WTC11 (cell line): ENCODE measurements at regions not wholly inside any gene's neighbourhood (a gene's known extent, or its start where the extent isn't known, plus 50 kb on each side); places are given as distances from the start of the nearest gene placed in this dataset.
"Not testable (repeated sequence)": the region's sequence is repeated elsewhere in the genome, so short reads cannot be mapped to it uniquely, and the experiment has no call there.

Source experiments
- ATAC-seq: fragments of 200-7000 bp; cut with Tn5 transposase; 2 replicates; pipeline ENCODE4 v1.10.0; 2021; ENCODE audit warnings: mild to moderate bottlenecking, moderate library complexity
- CTCF ChIA-PET: fragments of 300-600 bp; sonication (Branson Sonifier 250); formaldehyde crosslinking; loops from one replicate; lab custom pipeline; 2021; ENCODE audit warnings: antibody characterized with exemption; lab: Charles Lee
- POLR2A ChIA-PET: fragments of 350-600 bp; sonication (Branson Sonifier 250); formaldehyde crosslinking; loops from one replicate; lab custom pipeline; 2021; ENCODE audit warnings: antibody characterized with exemption; lab: Charles Lee
- DNase-seq: peaks from one replicate; pipeline ENCODE4 v3.0.0; 2021; ENCODE audit warnings: low spot score
- H3K27ac Mint-ChIP-seq: 2 replicates; pipeline ENCODE4 v1.8.0; 2021; ENCODE audit warnings: mixed read lengths
- H3K27me3 Mint-ChIP-seq: 2 replicates; pipeline ENCODE4 v1.8.0; 2021; ENCODE audit warnings: low read depth, mild to moderate bottlenecking, moderate library complexity, mixed read lengths
- H3K36me3 Mint-ChIP-seq: 2 replicates; pipeline ENCODE4 v1.8.0; 2021; ENCODE audit warnings: mixed read lengths
- H3K4me1 Mint-ChIP-seq: 2 replicates; pipeline ENCODE4 v1.8.0; 2022; ENCODE audit warnings: mixed read lengths
- H3K4me3 Mint-ChIP-seq: 2 replicates; pipeline ENCODE4 v1.8.0; 2021; ENCODE audit warnings: mild to moderate bottlenecking, moderate library complexity, mixed read lengths
- H3K9me3 Mint-ChIP-seq: 2 replicates; pipeline ENCODE4 v1.8.0; 2021; ENCODE audit warnings: mixed read lengths
- CREM ChIP-seq: sonication (generic); formaldehyde crosslinking; IDR thresholded peaks from 2 replicates; pipeline ENCODE4 v1.8.1; 2022; ENCODE audit warnings: mild to moderate bottlenecking, missing genetic modification reagents, moderate library complexity
- CTCF ChIP-seq: fragments of 200-600 bp; IDR thresholded peaks from 2 replicates; pipeline ENCODE4 v1.8.0; 2022; ENCODE audit warnings: antibody characterized with exemption
- EMX1 ChIP-seq: fragments of 250-450 bp; sonication (Bioruptor Pico); IDR thresholded peaks from 2 replicates; pipeline ENCODE4 v1.8.0; 2021; ENCODE audit warnings: mild to moderate bottlenecking
- GABPB1 ChIP-seq: sonication (generic); formaldehyde crosslinking; IDR thresholded peaks from 2 replicates; pipeline ENCODE4 v1.8.1; 2023; ENCODE audit warnings: mild to moderate bottlenecking, missing genetic modification reagents
- GRHL2 ChIP-seq: fragments of 250-450 bp; sonication (Bioruptor Pico); IDR thresholded peaks from 2 replicates; pipeline ENCODE4 v1.8.0; 2022; ENCODE audit warnings: mild to moderate bottlenecking, moderate library complexity; ENCODE audit not compliant: insufficient replicate concordance, severe bottlenecking
- GTF2I ChIP-seq: fragments of 250-450 bp; sonication (Bioruptor Pico); conservative IDR thresholded peaks from 2 replicates; pipeline ENCODE4 v1.4.0; 2021; ENCODE audit warnings: mild to moderate bottlenecking
- HMGA2 ChIP-seq: fragments of 250-450 bp; sonication (Bioruptor Pico); IDR thresholded peaks from 2 replicates; pipeline ENCODE4 v1.4.0; 2021; ENCODE audit warnings: mild to moderate bottlenecking, moderate library complexity
- JAZF1 ChIP-seq: fragments of 250-450 bp; sonication (Bioruptor Pico); IDR thresholded peaks from 2 replicates; pipeline ENCODE4 v1.9.0; 2021; ENCODE audit warnings: moderate library complexity, mild to moderate bottlenecking, inconsistent platforms
- MAX ChIP-seq: sonication (generic); formaldehyde crosslinking; IDR thresholded peaks from 2 replicates; pipeline ENCODE4 v1.8.0; 2022; ENCODE audit warnings: mild to moderate bottlenecking, missing genetic modification reagents
- NR3C1 ChIP-seq: sonication (generic); formaldehyde crosslinking; conservative IDR thresholded peaks from 2 replicates; pipeline ENCODE4 v1.8.1; 2023; ENCODE audit warnings: low read depth, mild to moderate bottlenecking, missing genetic modification reagents
- RELA ChIP-seq: sonication (generic); formaldehyde crosslinking; IDR thresholded peaks from 2 replicates; pipeline ENCODE4 v1.8.1; 2022; ENCODE audit warnings: missing genetic modification reagents, mild to moderate bottlenecking, borderline replicate concordance
- SOX15 ChIP-seq: fragments of 250-450 bp; sonication (Bioruptor Pico); IDR thresholded peaks from 2 replicates; pipeline ENCODE4 v1.9.0; 2021; ENCODE audit warnings: mild to moderate bottlenecking
- TP53 ChIP-seq: sonication (generic); formaldehyde crosslinking; IDR thresholded peaks from 2 replicates; pipeline ENCODE4 v1.8.1; 2023; ENCODE audit warnings: mild to moderate bottlenecking, missing genetic modification reagents
- ZBTB43 ChIP-seq: sonication (generic); formaldehyde crosslinking; IDR thresholded peaks from 2 replicates; pipeline ENCODE4 v1.8.1; 2023; ENCODE audit warnings: mild to moderate bottlenecking, missing genetic modification reagents
- ZMAT4 ChIP-seq: fragments of 250-450 bp; sonication (Bioruptor Pico); IDR thresholded peaks from 2 replicates; pipeline ENCODE4 v1.9.0; 2021; ENCODE audit warnings: mild to moderate bottlenecking
- ZNF423 ChIP-seq: fragments of 250-450 bp; sonication (Bioruptor Pico); IDR thresholded peaks from 2 replicates; pipeline ENCODE4 v2.1.2; 2022; ENCODE audit warnings: mild to moderate bottlenecking, moderate library complexity
- TF ChIP-seq, protein P1 (sequence below): sonication (generic); formaldehyde crosslinking; IDR thresholded peaks from 2 replicates; pipeline ENCODE4 v1.8.0; 2022; ENCODE audit warnings: mild to moderate bottlenecking, missing genetic modification reagents
- TF ChIP-seq, protein P2 (sequence below): sonication (generic); formaldehyde crosslinking; IDR thresholded peaks from 2 replicates; pipeline ENCODE4 v1.8.1; 2022; ENCODE audit warnings: low read depth, mild to moderate bottlenecking, moderate library complexity, missing genetic modification reagents, borderline replicate concordance
- TF ChIP-seq, protein P3 (sequence below): sonication (generic); formaldehyde crosslinking; IDR thresholded peaks from 2 replicates; pipeline ENCODE4 v1.8.0; 2022; ENCODE audit warnings: mild to moderate bottlenecking, missing genetic modification reagents

- ChIA-PET POLR2A (no interaction called here), CTCF (interaction anchor here (2.0 kb wide), 1 partner anchor 135 kb away, joined by 5 read pairs; no protein-coding TSS in a partner anchor)
- no peak overlapping the region for H3K27ac Mint-ChIP-seq
- TF ChIP-seq ZMAT4 (no peak), CTCF (no peak), NR3C1 (CRISPR knock-in tag) (no peak), HMGA2 (CRISPR knock-in tag) (no peak), SOX15 (CRISPR knock-in tag) (no peak), TP53 (no peak), MAX (no peak), GABPB1 (no peak), GRHL2 (no peak)
- TF ChIP-seq, protein P1, sequence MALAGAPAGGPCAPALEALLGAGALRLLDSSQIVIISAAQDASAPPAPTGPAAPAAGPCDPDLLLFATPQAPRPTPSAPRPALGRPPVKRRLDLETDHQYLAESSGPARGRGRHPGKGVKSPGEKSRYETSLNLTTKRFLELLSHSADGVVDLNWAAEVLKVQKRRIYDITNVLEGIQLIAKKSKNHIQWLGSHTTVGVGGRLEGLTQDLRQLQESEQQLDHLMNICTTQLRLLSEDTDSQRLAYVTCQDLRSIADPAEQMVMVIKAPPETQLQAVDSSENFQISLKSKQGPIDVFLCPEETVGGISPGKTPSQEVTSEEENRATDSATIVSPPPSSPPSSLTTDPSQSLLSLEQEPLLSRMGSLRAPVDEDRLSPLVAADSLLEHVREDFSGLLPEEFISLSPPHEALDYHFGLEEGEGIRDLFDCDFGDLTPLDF (CRISPR knock-in tag) = no peak
- no peaks in the 10 kb centered on the region for H3K27me3 Mint-ChIP-seq
- H3K36me3 Mint-ChIP-seq = no peaks in the 10 kb centered on the region
- H3K9me3 Mint-ChIP-seq = no peaks in the 10 kb centered on the region
- peaks cover 7% of the 10 kb centered on the region; the same call in 1 of the 2 replicates for H3K4me1 Mint-ChIP-seq
- ATAC-seq = no peak
- H3K4me3 Mint-ChIP-seq = no peak overlapping the region
- DNase-seq = no peak
These were observed 70.8 kb upstream of the CDC42EP3 start for GRCh38 chr2:37742286-37742685.

DNA sequence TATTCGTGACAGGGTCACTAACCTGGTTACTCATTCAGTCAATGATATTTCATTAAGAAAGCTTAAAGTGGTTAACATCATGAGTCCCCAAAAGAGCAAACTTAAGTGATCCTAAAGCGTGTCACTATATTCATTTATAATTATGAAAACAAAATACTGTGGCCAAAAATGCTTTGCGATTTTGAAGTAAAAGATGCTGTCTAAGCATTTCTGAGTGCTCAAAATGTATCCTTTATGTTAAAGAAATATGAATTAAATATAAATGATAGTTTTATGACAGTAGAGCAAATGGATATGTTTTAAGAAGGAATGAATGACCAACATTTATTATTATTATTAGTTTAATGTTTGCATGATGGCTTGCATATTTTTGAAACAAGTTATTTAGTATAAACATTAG, 72.6 kb upstream of the CDC42EP3 start:
- TF ChIP-seq JAZF1 (CRISPR knock-in tag) (no peak), RELA (CRISPR knock-in tag) (no peak), CREM (CRISPR knock-in tag) (no peak), GTF2I (CRISPR knock-in tag) (no peak), ZNF423 (CRISPR knock-in tag) (no peak), HMGA2 (CRISPR knock-in tag) (no peak), ZBTB43 (no peak), EMX1 (no peak)
- TF ChIP-seq, protein P2, sequence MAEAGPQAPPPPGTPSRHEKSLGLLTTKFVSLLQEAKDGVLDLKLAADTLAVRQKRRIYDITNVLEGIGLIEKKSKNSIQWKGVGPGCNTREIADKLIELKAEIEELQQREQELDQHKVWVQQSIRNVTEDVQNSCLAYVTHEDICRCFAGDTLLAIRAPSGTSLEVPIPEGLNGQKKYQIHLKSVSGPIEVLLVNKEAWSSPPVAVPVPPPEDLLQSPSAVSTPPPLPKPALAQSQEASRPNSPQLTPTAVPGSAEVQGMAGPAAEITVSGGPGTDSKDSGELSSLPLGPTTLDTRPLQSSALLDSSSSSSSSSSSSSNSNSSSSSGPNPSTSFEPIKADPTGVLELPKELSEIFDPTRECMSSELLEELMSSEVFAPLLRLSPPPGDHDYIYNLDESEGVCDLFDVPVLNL (CRISPR knock-in tag) = no peak
- TF ChIP-seq, protein P3, sequence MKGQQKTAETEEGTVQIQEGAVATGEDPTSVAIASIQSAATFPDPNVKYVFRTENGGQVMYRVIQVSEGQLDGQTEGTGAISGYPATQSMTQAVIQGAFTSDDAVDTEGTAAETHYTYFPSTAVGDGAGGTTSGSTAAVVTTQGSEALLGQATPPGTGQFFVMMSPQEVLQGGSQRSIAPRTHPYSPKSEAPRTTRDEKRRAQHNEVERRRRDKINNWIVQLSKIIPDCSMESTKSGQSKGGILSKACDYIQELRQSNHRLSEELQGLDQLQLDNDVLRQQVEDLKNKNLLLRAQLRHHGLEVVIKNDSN (CRISPR knock-in tag) = no peak
- H3K36me3 Mint-ChIP-seq = no peaks in the 10 kb centered on the region
- ChIA-PET CTCF (interaction anchor here (2.0 kb wide), 1 partner anchor 133 kb away, joined by 5 read pairs; no protein-coding TSS in a partner anchor), POLR2A (no interaction called here)
- H3K27ac Mint-ChIP-seq = no peak overlapping the region
- no peak overlapping the region for H3K4me3 Mint-ChIP-seq
- DNase-seq (no peak), ATAC-seq (no peak)
- no peaks in the 10 kb centered on the region for H3K9me3 Mint-ChIP-seq
- H3K27me3 Mint-ChIP-seq = no peaks in the 10 kb centered on the region
- H3K4me1 Mint-ChIP-seq = no peaks in the 10 kb centered on the region

GRCh38 chr2:37744961-37745360, 73.5 kb upstream of the CDC42EP3 start:
- DNase-seq, H3K27ac Mint-ChIP-seq, H3K4me1 Mint-ChIP-seq, H3K27me3 Mint-ChIP-seq, POLR2A ChIA-PET, H3K36me3 Mint-ChIP-seq, H3K4me3 Mint-ChIP-seq, H3K9me3 Mint-ChIP-seq, ATAC-seq: not testable (repeated sequence)
- CTCF ChIA-PET = interaction anchor here (1.4 kb wide), 1 partner anchor 132 kb away, joined by 6 read pairs; no protein-coding TSS in a partner anchor

DNA sequence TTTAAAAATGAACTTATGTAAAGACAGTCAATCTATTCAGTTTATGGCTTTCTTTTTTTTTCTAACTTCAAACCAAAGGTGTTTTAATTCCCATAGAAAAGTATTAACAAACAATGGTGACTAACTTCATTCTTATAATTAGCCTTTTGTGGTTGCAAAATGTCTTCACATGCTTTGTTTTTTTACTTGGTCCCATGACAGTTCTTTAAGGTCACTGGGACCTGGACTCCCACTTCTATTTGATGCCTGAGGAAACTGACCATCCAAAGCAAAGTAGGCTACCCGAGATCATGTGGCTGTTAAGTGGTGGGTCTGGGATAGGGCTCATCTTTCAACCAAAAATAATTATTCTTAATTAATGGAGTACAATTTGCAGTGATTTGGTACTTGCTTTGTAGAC, 74.6 kb upstream of the CDC42EP3 start:
- H3K27ac Mint-ChIP-seq, H3K4me1 Mint-ChIP-seq, DNase-seq, ATAC-seq, H3K9me3 Mint-ChIP-seq, H3K27me3 Mint-ChIP-seq, H3K36me3 Mint-ChIP-seq, POLR2A ChIA-PET, H3K4me3 Mint-ChIP-seq: not testable (repeated sequence)
- CTCF ChIA-PET = interaction anchor here (1.4 kb wide), 1 partner anchor 131 kb away, joined by 6 read pairs; no protein-coding TSS in a partner anchor
